Body of pancreas (tissue), 4 donors: ENCODE measurements at regions not wholly inside any gene's neighbourhood (a gene's known extent, or its start where the extent isn't known, plus 50 kb on each side); places are given as distances from the start of the nearest gene placed in this dataset.

Source experiments
- ATAC-seq: fragments of 150-250 bp; one replicate; pipeline ENCODE4 v1.9.1; 2016
- DNase-seq, 4 donors: peaks; one replicate each; pipeline ENCODE4 v3.0.0-alpha.2; 2019
- H3K27ac ChIP-seq, 4 donors: fragments of 200-600 bp; sonication (generic); 1 replicate in 3 of 4; 2 replicates in 1 of 4; pipeline versions ENCODE4 v1.5.1 to v1.6.1; 2016 to 2019; ENCODE audit warnings: mild to moderate bottlenecking in 1 of 4, mixed read lengths in 1 of 4, moderate library complexity in 1 of 4
- H3K27me3 ChIP-seq, 2 donors: fragments of 200-600 bp; sonication (generic); one replicate each; pipeline ENCODE4 v1.6.0; 2016; ENCODE audit warnings: mild to moderate bottlenecking in 1 of 2
- H3K36me3 ChIP-seq, 2 donors: fragments of 200-600 bp; sonication (generic); replicated peaks in 1 of 2; 2 replicates each; pipeline ENCODE4 v1.5.1; 2016; ENCODE audit warnings: low read depth in 2 of 2; ENCODE audit not compliant: insufficient read depth in 1 of 2
- H3K4me1 ChIP-seq: fragments of 200-600 bp; sonication (generic); one replicate; pipeline ENCODE4 v1.6.0; 2016
- H3K4me3 ChIP-seq, 2 donors: fragments of 200-600 bp; sonication (generic); 1 replicate in 1 of 2; 2 replicates in 1 of 2; pipeline ENCODE4 v1.5.1; 2016 to 2019
- H3K9me3 ChIP-seq, 3 donors: fragments of 200-600 bp; sonication (generic); 1 replicate in 2 of 3; 2 replicates in 1 of 3; pipeline ENCODE4 v1.5.1; 2016
- CTCF ChIP-seq, 7 experiments: fragments of 450-650 bp in 4 of 7; fragments of 200-600 bp in 3 of 7; sonication (generic) in 3 of 7; IDR thresholded peaks; one replicate each; pipeline ENCODE4 v1.5.1; 2016 to 2019; ENCODE audit warnings: antibody characterized with exemption in 7 of 7
- POLR2A ChIP-seq, 3 donors: fragments of 450-650 bp; IDR thresholded peaks; one replicate each; pipeline ENCODE4 v1.6.1; 2016; ENCODE audit warnings: antibody characterized with exemption in 3 of 3, mild to moderate bottlenecking in 2 of 3
- WGBS, 2 donors: methylation state at CpG; one replicate each; pipeline ENCODE4 v1.1.5; 2017; 5-methylcytosine and 5-hydroxymethylcytosine counted together
- intact Hi-C: fragments of 100-400 bp; cut with DNase I; formaldehyde crosslinking; loops from one replicate; pipeline ENCODE4 v1.15.1; 2023

DNA sequence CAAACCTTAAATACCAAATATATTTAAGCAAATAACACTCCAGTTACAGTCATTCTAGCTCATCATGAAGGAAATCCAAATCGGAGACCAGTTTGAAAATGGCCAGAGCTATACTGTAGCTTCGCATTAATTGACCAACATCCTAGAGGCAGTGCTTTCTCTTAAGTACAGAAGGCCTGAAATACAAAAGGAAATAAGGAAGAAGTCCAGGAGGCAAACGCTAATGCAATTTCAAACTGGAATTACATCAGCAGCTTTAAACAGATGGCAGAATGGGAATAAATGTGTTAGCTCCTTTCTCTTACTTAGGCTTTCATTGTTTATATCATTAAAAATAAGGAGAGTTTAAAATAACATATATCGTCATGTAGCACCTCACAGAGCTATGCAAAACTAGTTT is 197.0 kb downstream of the SEC61B start:
- H3K27me3 ChIP-seq: no peaks in the 10 kb centered on the region
- H3K4me1 ChIP-seq: no peaks in the 10 kb centered on the region
- no peak overlapping the region for H3K27ac ChIP-seq
- TF ChIP-seq POLR2A (IDR thresholded peaks at IDR 0.05) (no peak), CTCF (IDR thresholded peaks at IDR 0.05) (no peak)
- intact Hi-C loops: no loop called here
- no peaks in the 10 kb centered on the region for H3K9me3 ChIP-seq
- H3K4me3 ChIP-seq: no peak overlapping the region
- DNase-seq: no peak
- 76 to 84% methylated on average over 4 of the region's 4 CpGs for WGBS, 2 donors
- H3K36me3 ChIP-seq: no peaks in the 10 kb centered on the region
- ATAC-seq: no peak

DNA sequence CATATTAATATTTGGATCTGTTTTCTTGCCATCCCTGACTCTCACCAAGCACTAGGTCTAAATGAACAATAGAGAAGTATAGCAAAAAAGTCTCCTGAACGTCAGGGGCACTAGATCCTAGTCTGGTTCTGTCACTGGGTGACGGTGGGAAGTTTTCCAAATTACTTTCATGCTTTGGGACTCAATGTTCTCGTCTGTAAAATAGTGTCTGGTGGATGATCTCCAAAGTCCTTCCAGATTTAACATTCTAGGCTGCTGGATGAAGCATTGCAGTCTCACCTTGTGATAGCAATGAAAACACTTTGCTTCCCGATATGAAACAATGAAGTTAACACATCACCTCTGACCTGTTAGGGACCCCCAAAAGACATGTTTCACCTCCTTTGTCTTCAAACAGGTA is 199.3 kb downstream of the SEC61B start:
- no peak for ATAC-seq
- no peaks in the 10 kb centered on the region for H3K27me3 ChIP-seq
- no peak overlapping the region for H3K4me3 ChIP-seq
- no peak overlapping the region for H3K27ac ChIP-seq
- WGBS, 2 donors: 75 to 77% methylated on average over 4 of the region's 4 CpGs
- H3K4me1 ChIP-seq: no peaks in the 10 kb centered on the region
- intact Hi-C loops: no loop called here
- no peak for TF ChIP-seq POLR2A (IDR thresholded peaks at IDR 0.05)
- TF ChIP-seq CTCF (IDR thresholded peaks at IDR 0.05): no peak
- DNase-seq: no peak
- H3K36me3 ChIP-seq: no peaks in the 10 kb centered on the region
- H3K9me3 ChIP-seq: no peaks in the 10 kb centered on the region

DNA sequence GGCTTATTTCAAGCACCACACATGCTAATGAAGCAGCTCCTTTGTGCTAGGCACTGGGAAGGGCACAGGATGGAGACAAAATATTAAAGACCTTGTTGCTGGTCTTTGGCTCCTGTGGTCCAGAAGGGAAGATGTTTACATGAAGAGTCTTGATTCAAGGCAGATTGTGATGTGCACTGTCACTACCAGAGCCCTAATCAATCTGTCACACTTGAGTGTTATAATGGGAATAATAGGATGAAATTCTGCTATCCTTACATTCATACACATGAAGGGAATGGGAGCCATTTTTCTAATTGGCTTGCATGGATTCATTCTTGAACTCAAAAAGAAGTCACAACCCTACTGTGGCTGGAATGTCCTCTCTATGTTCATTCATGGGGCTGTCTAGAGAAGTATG is 203.0 kb downstream of the SEC61B start:
- H3K36me3 ChIP-seq: no peaks in the 10 kb centered on the region
- ATAC-seq: no peak
- no peaks in the 10 kb centered on the region for H3K9me3 ChIP-seq
- DNase-seq: no peak
- no peak overlapping the region for H3K27ac ChIP-seq
- no peaks in the 10 kb centered on the region for H3K27me3 ChIP-seq
- intact Hi-C loops: no loop called here
- TF ChIP-seq POLR2A (IDR thresholded peaks at IDR 0.05) (no peak), CTCF (IDR thresholded peaks at IDR 0.05) (no peak)
- H3K4me3 ChIP-seq: no peak overlapping the region
- no peaks in the 10 kb centered on the region for H3K4me1 ChIP-seq

- DNase-seq: no peak
- WGBS, 2 donors: 16 to 17% methylated on average over 1 of the region's 1 CpG
Measured at GRCh38 chr9:99425923-99426842, 204.1 kb downstream of the SEC61B start.

More at GRCh38 chr9:99425923-99426842, 204.1 kb downstream of the SEC61B start:
- Histone ChIP-seq H3K9me3 (no peaks in the 10 kb centered on the region), H3K36me3 (no peaks in the 10 kb centered on the region), H3K27ac (no peak overlapping the region), H3K4me1 (no peaks in the 10 kb centered on the region), H3K27me3 (no peaks in the 10 kb centered on the region), H3K4me3 (no peak overlapping the region)
- ATAC-seq: no peak
- TF ChIP-seq CTCF (IDR thresholded peaks at IDR 0.05) (no peak), POLR2A (IDR thresholded peaks at IDR 0.05) (no peak)
- intact Hi-C loops: no loop called here
